ENCODE measurements at regions not wholly inside any gene's neighbourhood (a gene's known extent, or its start where the extent isn't known, plus 50 kb on each side); places are given as distances from the start of the nearest gene placed in this dataset.
A peak's percentile ranks its signal among the peaks of the same experiment; 100 is the strongest.

DNA sequence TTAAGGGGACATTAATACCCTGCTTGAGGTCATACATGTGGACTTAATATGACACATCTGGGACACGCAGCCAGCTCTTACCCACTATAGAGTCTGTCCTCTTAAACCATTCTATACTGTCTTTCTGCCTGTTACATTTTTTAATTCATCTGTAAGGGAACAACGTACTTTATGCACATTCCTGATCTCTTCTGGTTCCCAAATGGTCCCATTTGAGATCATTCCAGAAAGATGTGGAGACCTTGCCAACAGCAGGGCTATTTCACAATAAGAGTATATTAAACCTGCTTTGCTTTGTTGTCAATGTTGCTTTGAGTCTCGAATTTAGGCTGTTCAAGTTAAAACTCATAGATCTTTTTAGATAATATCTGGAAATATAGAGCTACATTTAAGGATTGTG is 332.2 kb upstream of the RAG2 start:
- peak; percentile 9 for DNase-seq (ENCODE audit: low read depth)

DNA sequence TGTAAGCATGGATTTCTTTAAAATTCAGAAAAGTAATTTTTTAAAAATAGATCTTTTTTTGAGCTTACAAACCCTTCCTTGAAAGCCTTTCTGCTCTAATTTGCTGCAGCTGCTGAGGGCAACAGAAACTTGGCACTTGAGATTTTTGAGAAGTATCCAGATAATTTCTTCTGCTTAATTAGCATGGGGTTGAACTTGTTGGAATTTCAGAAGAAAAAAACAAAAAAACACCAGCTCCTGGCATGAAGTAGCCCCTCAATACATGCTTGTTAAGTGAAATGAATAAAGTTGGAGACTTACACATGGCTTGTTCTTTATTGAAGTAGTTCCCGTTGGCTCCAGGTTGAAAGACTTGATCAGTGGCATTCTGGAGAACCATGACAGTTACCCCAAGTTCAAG is 331.4 kb upstream of the RAG2 start:
- DNase-seq (ENCODE audit: low read depth), result no peak

DNA sequence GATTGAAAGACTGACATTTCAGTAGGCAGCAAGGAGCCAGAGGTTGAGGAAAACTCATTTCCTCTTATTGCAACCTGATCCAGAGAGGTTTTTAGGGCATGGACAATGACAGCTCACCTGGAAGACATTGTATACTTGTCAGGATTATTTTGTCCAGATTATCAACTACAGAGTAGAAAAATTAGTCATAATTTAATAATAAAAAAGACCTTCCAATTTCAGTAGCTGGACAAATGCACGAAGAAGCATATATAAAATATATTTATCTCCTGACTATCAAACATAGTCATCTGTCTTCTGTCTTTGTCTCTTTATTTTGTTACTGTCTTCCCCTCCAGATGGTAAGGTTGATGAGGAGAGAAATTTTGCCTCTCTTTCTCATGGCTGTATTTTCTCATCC is 330.6 kb upstream of the RAG2 start:
- no peak for DNase-seq (ENCODE audit: low read depth)

DNA sequence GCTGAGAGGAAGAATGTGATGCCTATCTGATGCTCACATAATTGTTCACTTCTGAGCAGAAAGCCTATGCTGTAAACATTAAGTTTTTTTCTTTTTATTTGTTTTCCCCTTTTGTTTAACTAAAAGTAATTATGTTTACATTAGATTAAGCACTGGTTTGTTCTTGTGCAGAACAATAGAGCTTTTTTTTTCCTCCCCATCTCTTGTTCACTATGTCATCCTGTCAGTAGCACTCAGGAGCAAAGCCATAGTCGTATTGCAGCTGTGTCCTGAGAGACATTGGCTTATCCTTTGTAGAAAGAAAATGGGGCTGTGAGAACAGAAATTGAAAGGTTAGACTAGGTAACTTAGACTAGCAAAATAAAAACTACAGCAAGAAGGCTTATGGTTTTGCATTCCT is 301.8 kb upstream of the RAG2 start:
- DNase-seq (ENCODE audit: low read depth), result no peak

GRCh38 chr11:36890841-36891240 is 292.8 kb upstream of the RAG2 start:
- no peak for DNase-seq (ENCODE audit: low read depth)

DNA sequence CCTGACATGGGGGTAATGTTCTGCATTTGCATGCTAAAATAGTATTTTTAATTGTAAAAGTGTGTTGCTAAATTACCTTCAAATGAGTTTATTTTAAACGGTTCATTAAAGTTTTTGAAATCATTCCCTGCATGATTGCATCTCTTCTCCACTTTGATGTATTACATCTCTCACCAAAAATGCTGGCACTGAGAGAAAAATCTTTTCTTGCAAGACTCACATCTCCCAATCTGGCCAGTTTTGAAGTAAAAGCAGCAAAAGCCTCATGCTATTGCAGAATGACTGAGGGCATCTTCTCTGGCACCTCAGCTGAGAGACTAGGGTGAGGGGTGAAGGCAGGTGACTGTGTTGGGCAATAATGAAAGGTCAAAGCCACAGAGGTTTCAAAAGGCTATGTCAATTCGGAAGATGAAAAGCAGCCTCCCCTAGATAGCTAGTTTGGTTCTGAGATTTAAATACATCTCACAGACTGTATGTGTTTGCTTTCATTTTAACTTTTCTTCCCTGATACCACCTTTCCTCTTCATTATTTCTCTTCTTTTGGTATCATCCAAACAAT is 292.2 kb upstream of the RAG2 start:
- no peak for DNase-seq (ENCODE audit: low read depth)

- no peak for DNase-seq (ENCODE audit: low read depth)
Observed at GRCh38 chr11:36885154-36885553, 287.1 kb upstream of the RAG2 start.

- no peak for DNase-seq (ENCODE audit: low read depth)
Observed at GRCh38 chr11:36878737-36879136, 280.7 kb upstream of the RAG2 start.

DNA sequence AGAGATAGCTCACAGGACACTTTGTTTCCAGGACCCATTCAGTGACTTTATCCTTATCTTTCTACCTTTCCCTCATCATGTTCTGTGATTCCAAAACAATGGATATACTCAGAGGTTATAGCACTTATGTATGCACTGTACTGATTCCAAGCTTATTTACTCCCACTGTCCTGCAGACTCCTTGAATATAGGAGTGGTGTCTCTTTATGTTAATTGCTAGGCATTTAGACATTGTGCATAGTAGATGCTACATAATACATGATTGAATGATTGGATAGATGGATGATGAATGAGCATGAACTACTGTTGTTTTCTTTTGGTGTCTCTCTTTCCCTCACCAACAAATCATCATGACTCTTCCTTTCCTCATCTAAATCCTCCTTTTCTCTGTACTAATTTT is 279.1 kb upstream of the RAG2 start:
- no peak for DNase-seq (ENCODE audit: low read depth)

GRCh38 chr11:36876266-36876665 is 278.2 kb upstream of the RAG2 start:
- DNase-seq (ENCODE audit: low read depth), result no peak

DNA sequence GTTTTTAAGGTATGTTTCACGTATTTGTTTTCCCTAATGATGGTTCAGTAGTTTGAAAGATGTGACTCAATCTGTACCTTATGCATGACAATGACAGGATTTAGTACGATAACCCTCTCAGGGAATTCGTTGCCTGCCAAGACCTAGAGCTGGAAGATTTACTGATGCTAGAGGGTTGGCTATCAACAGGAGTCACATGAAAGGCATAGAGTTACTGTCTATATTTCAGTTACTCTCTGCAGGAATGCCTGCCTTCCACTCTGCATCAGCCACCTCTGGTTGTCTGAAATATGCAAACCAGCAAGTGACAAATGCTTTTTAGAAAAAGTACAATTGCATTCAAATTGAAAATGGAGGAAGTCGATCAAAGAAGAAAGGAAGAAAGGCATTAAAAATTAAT is 276.3 kb upstream of the RAG2 start:
- DNase-seq (ENCODE audit: low read depth), result no peak

DNA sequence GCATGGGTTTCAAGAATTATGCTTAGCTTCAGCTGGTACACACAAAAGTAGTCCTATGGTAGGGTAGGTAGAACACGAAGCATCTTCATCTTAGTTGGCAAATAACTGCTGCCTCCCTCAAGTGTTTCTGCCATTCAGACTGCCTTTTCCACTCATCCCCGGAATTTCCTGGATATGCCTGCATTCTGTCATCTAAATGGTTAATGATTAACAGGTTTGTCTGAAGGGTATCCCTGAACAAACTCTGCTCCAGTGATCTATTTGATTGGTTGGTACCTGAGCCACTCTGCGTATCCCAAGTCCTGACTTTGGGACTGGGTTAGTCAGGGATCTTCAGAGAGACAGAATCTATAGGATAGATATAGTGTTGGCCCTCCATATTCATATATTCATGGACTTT is 272.3 kb upstream of the RAG2 start:
- no peak for DNase-seq (ENCODE audit: low read depth)

DNA sequence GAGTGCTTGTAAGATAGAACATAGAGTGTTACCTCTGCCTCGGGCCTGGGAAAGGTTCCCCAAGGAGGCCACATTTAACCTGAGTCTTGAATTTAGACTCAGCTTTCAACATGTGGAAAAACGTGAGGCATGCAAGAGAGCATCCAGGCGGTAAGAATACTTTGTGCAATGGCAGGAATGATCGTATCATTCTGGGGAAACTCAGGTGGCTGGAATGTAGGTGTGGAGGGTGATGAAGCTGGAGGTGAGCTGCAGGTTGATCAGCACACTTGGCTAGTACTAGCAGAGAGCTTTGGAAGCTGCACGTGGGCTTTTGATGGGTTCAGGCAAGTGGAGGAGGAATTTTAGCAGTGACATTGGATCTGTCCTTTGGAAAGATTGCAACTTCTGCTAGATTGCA is 270.3 kb upstream of the RAG2 start:
- no peak for DNase-seq (ENCODE audit: low read depth)

DNA sequence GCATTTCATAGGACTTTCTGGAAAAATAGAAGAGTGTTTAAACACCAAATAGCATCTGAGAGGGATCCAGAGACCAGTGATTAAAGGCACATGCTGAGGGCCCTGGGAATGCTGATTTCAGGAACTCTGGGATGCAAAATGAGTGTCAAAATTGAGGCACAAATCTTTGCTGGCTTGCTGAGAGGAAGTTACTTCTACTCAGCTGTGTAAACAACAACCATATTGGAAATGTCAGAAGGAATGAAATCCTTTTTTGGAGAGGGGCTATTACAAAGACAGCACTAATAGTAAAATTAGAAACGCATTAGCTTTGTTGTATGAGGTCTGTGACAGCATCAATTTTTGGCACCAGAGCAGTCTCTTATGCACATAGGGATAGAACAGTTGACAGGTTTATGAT is 267.8 kb upstream of the RAG2 start:
- no peak for DNase-seq (ENCODE audit: low read depth)

GRCh38 chr11:36854875-36855274 is 256.8 kb upstream of the RAG2 start:
- no peak for DNase-seq (ENCODE audit: low read depth)

DNA sequence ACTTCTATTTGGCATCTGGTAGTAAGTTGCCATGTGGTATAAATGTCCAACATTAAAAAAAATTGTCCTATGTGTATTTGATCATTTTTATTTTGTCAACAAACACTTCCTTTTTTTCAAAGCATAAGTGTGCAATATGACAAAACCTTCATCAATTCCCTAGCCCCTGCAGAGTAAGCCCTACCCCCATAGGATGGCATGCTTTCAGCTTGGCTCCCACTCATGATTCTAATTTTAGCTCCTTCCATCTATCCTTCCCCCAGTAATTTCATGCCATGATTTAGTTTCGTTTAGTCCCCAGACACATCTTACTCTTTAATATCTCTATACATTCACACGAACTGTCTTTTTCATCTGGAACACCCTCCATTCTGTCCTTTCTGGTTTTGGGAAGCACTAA is 250.6 kb upstream of the RAG2 start:
- no peak for DNase-seq (ENCODE audit: low read depth)

DNA sequence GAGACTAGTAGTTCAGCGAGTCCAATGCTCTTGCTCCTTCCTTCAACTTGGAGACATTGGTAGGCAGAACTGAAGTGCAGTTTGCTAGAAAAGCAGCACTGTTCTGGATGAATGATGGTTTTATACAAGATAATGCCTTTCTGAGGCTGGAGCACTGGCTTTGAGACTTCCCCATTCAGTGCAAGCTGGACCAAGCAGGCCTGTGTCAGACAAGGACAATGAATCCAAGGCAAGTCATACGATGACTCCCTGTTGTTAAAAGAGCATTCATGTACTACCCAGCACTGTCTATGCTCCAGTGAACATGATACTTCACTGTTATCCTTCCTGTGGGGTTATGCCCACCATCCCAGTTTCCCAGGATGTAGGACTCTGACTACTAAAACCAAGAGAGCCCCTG is 242.3 kb upstream of the RAG2 start:
- DNase-seq (ENCODE audit: low read depth), result no peak

DNA sequence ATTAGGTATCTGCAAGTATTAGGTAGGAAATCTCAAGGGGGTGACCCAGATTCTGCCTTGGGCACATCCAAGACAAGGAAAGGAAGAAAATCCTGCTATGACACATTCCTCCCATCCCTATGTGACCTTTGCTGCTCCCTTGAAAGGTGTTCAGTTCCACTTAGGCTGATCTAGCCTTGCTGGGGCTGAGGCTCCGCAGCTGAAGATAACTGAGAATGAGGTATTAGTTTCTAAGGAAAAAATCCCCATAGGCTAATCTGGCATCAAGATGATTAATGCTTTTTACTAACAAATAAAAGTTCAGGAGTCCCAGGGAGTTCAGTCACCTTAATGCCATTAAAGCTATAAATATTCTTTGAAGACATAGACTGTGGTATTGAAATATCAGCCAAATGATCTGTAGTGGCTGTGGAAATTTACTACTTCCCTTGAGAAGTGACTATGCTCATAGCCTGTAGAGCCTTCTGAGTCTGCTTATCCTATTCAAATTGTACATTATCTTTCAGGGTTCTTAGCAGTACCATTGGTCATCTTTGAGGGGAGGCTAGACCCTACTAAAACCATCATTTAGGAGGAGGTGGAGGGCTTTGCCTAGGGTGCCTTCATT is 239.9 kb upstream of the RAG2 start:
- no peak for DNase-seq (ENCODE audit: low read depth)

GRCh38 chr11:36825251-36825650 is 227.2 kb upstream of the RAG2 start:
- no peak for DNase-seq (ENCODE audit: low read depth)

GRCh38 chr11:36824349-36824748 is 226.3 kb upstream of the RAG2 start:
- no peak for DNase-seq (ENCODE audit: low read depth)

DNA sequence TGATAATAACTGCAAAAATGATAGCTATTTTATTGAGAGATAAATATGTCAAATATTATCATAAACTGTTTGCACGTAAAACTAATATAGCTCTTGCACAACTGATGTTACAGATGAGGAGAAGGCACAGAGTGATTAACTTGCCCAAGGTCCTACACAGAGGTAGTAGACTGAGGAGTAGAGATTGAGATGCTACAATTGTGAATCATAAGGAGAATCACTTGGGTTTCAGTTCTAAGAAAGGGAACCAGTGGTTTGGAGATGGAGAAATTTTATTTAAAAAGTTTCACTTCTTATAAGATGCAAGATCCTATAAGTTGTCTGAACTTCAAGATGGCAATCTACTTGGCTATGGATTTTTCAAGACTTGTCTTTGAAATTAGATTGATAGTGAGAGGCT is 224.8 kb upstream of the RAG2 start:
- DNase-seq (ENCODE audit: low read depth), result no peak

GRCh38 chr11:36818410-36818809 is 220.4 kb upstream of the RAG2 start:
- DNase-seq (ENCODE audit: low read depth), result no peak

- DNase-seq (ENCODE audit: low read depth), result no peak
Observed at GRCh38 chr11:36817336-36817965, 219.4 kb upstream of the RAG2 start.

DNA sequence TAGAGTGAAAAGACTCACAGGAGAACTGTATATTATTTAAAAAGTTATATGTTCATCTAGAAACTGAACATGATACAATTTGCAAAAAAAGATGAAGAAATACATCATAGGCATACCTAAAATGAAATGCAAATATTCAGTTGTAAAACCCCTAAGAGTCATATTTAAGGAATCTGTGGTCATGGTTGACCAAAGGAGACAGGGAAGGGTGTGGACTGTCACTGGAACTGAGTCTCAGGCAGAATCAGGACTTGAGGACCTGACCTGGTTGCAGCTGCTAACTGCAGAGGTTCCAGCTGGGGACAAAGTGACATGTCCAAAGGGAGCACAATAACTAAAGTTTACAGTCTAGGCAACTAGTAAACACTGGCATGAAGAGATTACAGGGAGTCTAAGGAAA is 211.3 kb upstream of the RAG2 start:
- DNase-seq (ENCODE audit: low read depth), result no peak

All from forelimb muscle (tissue), 1 donor.